HG03175 (cell line): ENCODE measurements at regions not wholly inside any gene's neighbourhood (a gene's known extent, or its start where the extent isn't known, plus 50 kb on each side); places are given as distances from the start of the nearest gene placed in this dataset.

Experiments used
- ATAC-seq: cut with Tn5 transposase; IDR thresholded peaks from one replicate; pipeline ENCODE4 v1.9.1; 2021; ENCODE audit warnings: mild to moderate bottlenecking, moderate library complexity; ENCODE audit not compliant: unreplicated experiment

GRCh38 chr5:31100047-31100575, 93.4 kb upstream of the CDH6 start:
- no peak for ATAC-seq

- ATAC-seq, result no peak
Observed at GRCh38 chr5:31098811-31099210, 94.7 kb upstream of the CDH6 start.

- ATAC-seq, result no peak
Observed at GRCh38 chr5:31097851-31098250, 95.6 kb upstream of the CDH6 start.

GRCh38 chr5:31096238-31096865, 97.1 kb upstream of the CDH6 start:
- ATAC-seq, result no peak

- ATAC-seq, result no peak
Observed at GRCh38 chr5:31095796-31096195, 97.7 kb upstream of the CDH6 start.

GRCh38 chr5:31091501-31091900, 102.0 kb upstream of the CDH6 start:
- no peak for ATAC-seq

GRCh38 chr5:31090467-31090866, 103.0 kb upstream of the CDH6 start:
- no peak for ATAC-seq

GRCh38 chr5:31086839-31087415, 106.6 kb upstream of the CDH6 start:
- ATAC-seq, result no peak

- no peak for ATAC-seq
Observed at GRCh38 chr5:31084871-31085270, 108.6 kb upstream of the CDH6 start.

- no peak for ATAC-seq
Observed at GRCh38 chr5:31083364-31083763, 110.1 kb upstream of the CDH6 start.

- no peak for ATAC-seq
Observed at GRCh38 chr5:31079668-31080067, 113.8 kb upstream of the CDH6 start.

GRCh38 chr5:31078956-31079355, 114.5 kb upstream of the CDH6 start:
- no peak for ATAC-seq

- ATAC-seq, result no peak
Observed at GRCh38 chr5:31075981-31076380, 117.5 kb upstream of the CDH6 start.

- no peak for ATAC-seq
Observed at GRCh38 chr5:31068287-31068686, 125.2 kb upstream of the CDH6 start.

- ATAC-seq, result no peak
Observed at GRCh38 chr5:31066655-31067328, 126.7 kb upstream of the CDH6 start.

GRCh38 chr5:31064215-31064614, 129.3 kb upstream of the CDH6 start:
- no peak for ATAC-seq

- no peak for ATAC-seq
Observed at GRCh38 chr5:31062902-31063580, 130.4 kb upstream of the CDH6 start.

- no peak for ATAC-seq
Observed at GRCh38 chr5:31059889-31060288, 133.6 kb upstream of the CDH6 start.

- ATAC-seq, result no peak
Observed at GRCh38 chr5:31054453-31054852, 139.0 kb upstream of the CDH6 start.

GRCh38 chr5:31052937-31053658, 140.4 kb upstream of the CDH6 start:
- ATAC-seq, result no peak

- no peak for ATAC-seq
Observed at GRCh38 chr5:31051316-31051715, 142.2 kb upstream of the CDH6 start.
